SK-N-SH treated with all-trans-retinoic acid at 6 μM for 48 hours (cell line): ENCODE measurements at regions not wholly inside any gene's neighbourhood (a gene's known extent, or its start where the extent isn't known, plus 50 kb on each side); places are given as distances from the start of the nearest gene placed in this dataset.

Source experiments
- ATAC-seq: fragments of 200-7000 bp; cut with Tn5 transposase; 3 replicates; pipeline ENCODE4 v1.9.1; 2020; ENCODE audit warnings: mild to moderate bottlenecking, moderate library complexity
- ARNTL ChIP-seq: fragments of 450-650 bp; formaldehyde crosslinking; IDR thresholded peaks from 2 replicates; pipeline ENCODE4 v1.5.0; 2020; ENCODE audit warnings: low read depth, mild to moderate bottlenecking, moderate library complexity, borderline replicate concordance
- BACH2 ChIP-seq: fragments of 250-450 bp; sonication (Bioruptor Pico); IDR thresholded peaks from 2 replicates; pipeline ENCODE4 v1.9.0; 2021; ENCODE audit warnings: mild to moderate bottlenecking, borderline replicate concordance
- CREB5 ChIP-seq: fragments of 250-450 bp; sonication (Bioruptor Pico); IDR thresholded peaks from 2 replicates; pipeline ENCODE4 v1.5.1; 2020; ENCODE audit warnings: low read depth, mild to moderate bottlenecking, moderate library complexity
- CSDC2 ChIP-seq: fragments of 250-450 bp; sonication (Bioruptor Pico); IDR thresholded peaks from 2 replicates; pipeline ENCODE4 v1.5.0; 2020; ENCODE audit warnings: mild to moderate bottlenecking, moderate library complexity
- CSRNP3 ChIP-seq: fragments of 250-450 bp; sonication (Bioruptor Pico); IDR thresholded peaks from 2 replicates; pipeline ENCODE4 v1.5.1; 2021; ENCODE audit warnings: mild to moderate bottlenecking, moderate library complexity
- OSR1 ChIP-seq: fragments of 250-450 bp; sonication (Bioruptor Pico); IDR thresholded peaks from 2 replicates; pipeline ENCODE4 v1.8.0; 2022; ENCODE audit warnings: moderate library complexity, mild to moderate bottlenecking, inconsistent platforms
- PATZ1 ChIP-seq: fragments of 250-450 bp; sonication (Bioruptor Pico); IDR thresholded peaks from 2 replicates; pipeline ENCODE4 v1.8.0; 2020; ENCODE audit warnings: mild to moderate bottlenecking, moderate library complexity, borderline replicate concordance
- PPARA ChIP-seq: fragments of 250-450 bp; sonication (Bioruptor Pico); IDR thresholded peaks from 2 replicates; pipeline ENCODE4 v1.5.0; 2020; ENCODE audit warnings: mild to moderate bottlenecking, borderline replicate concordance
- TCF4 ChIP-seq: fragments of 250-450 bp; sonication (Bioruptor Pico); IDR thresholded peaks from 2 replicates; pipeline ENCODE4 v1.8.0; 2021; ENCODE audit warnings: mild to moderate bottlenecking, moderate library complexity, borderline replicate concordance
- TOX ChIP-seq: fragments of 250-450 bp; sonication (Bioruptor Pico); IDR thresholded peaks from 2 replicates; pipeline ENCODE4 v1.8.0; 2021; ENCODE audit warnings: mild to moderate bottlenecking, moderate library complexity, borderline replicate concordance
- TSHZ2 ChIP-seq: fragments of 250-450 bp; sonication (Bioruptor Pico); IDR thresholded peaks from 2 replicates; pipeline ENCODE4 v1.5.0; 2020; ENCODE audit warnings: mild to moderate bottlenecking, moderate library complexity
- ZC3H10 ChIP-seq: fragments of 250-450 bp; sonication (Bioruptor Pico); IDR thresholded peaks from 2 replicates; pipeline ENCODE4 v1.5.1; 2021; ENCODE audit warnings: mild to moderate bottlenecking, moderate library complexity
- ZNF565 ChIP-seq: fragments of 450-650 bp; formaldehyde crosslinking; conservative IDR thresholded peaks from 2 replicates; pipeline ENCODE4 v1.5.0; 2020; ENCODE audit warnings: low read depth, mild to moderate bottlenecking, moderate library complexity
- ZNF70 ChIP-seq: fragments of 450-650 bp; formaldehyde crosslinking; IDR thresholded peaks from 2 replicates; pipeline ENCODE4 v1.5.0; 2020; ENCODE audit warnings: mild to moderate bottlenecking, moderate library complexity

GRCh38 chr3:9302425-9303181 is 53.2 kb upstream of the SRGAP3 start:
- peak; percentile 100 for ATAC-seq
- TF ChIP-seq CSDC2 (CRISPR knock-in tag), result no peak
- TF ChIP-seq PPARA, result no peak

GRCh38 chr3:9308298-9308990 is 54.4 kb upstream of the THUMPD3 start:
- TF ChIP-seq PATZ1 (CRISPR knock-in tag) (no peak), ZC3H10 (CRISPR knock-in tag) (no peak), TOX (no peak), OSR1 (CRISPR knock-in tag) (no peak)
- ATAC-seq, result no peak; the same call in 2 of the 3 replicates

- TF ChIP-seq OSR1 (CRISPR knock-in tag) (no peak), TCF4 (no peak), TSHZ2 (CRISPR knock-in tag) (no peak), BACH2 (CRISPR knock-in tag) (no peak), CSRNP3 (no peak), ARNTL (CRISPR knock-in tag) (no peak)
- ATAC-seq, result no peak
Measured at GRCh38 chr3:9310043-9310442, 52.8 kb upstream of the THUMPD3 start.

GRCh38 chr3:9311228-9311627 is 51.6 kb upstream of the THUMPD3 start:
- no peak for TF ChIP-seq ZNF565 (CRISPR knock-in tag)
- no peak for TF ChIP-seq ZNF70 (CRISPR knock-in tag)
- TF ChIP-seq CREB5 (CRISPR knock-in tag), result no peak
- TF ChIP-seq ZC3H10 (CRISPR knock-in tag), result no peak
- no peak for TF ChIP-seq BACH2 (CRISPR knock-in tag)
- ATAC-seq, result no peak
